H1 (cell line): ENCODE measurements at regions not wholly inside any gene's neighbourhood (a gene's known extent, or its start where the extent isn't known, plus 50 kb on each side); places are given as distances from the start of the nearest gene placed in this dataset.
"Not testable (repeated sequence)": the region's sequence is repeated elsewhere in the genome, so short reads cannot be mapped to it uniquely, and the experiment has no call there.

Experiments
- CTCF ChIA-PET: fragments of 300-600 bp; sonication (Branson Sonifier 250); formaldehyde crosslinking; loops from one replicate; lab custom pipeline; 2021; ENCODE audit not compliant: partially characterized antibody; lab: Charles Lee
- POLR2A ChIA-PET: fragments of 300-600 bp; sonication (Branson Sonifier 250); formaldehyde crosslinking; loops from one replicate; lab custom pipeline; 2021; ENCODE audit warnings: inconsistent platforms; ENCODE audit not compliant: partially characterized antibody; lab: Charles Lee
- DNase-seq, 2 experiments: peaks; one replicate each; pipeline versions ENCODE4 v3.0.0 to v3.0.0-alpha.2; 2010 to 2022; ENCODE audit warnings: low spot score in 2 of 2, low read depth in 1 of 2, mixed read lengths in 1 of 2
- FAIRE-seq: peaks from 2 replicates; lab custom pipeline; 2011; peaks lifted over from hg19 to GRCh38; lab: Jason Lieb, UNC
- H2AFZ ChIP-seq: 2 replicates; pipeline ENCODE4 v1.8.1; 2012; ENCODE audit warnings: low read length, inconsistent platforms
- H2AK5ac ChIP-seq: 2 replicates; pipeline ENCODE4 v1.6.1; 2013; ENCODE audit warnings: low read depth, low read length
- H2BK120ac ChIP-seq: replicated peaks from 2 replicates; pipeline ENCODE3; 2013; ENCODE audit warnings: low read depth, low read length, inconsistent platforms
- H2BK12ac ChIP-seq: 2 replicates; pipeline ENCODE4 v1.6.1; 2013; ENCODE audit warnings: low read depth, low read length
- H2BK15ac ChIP-seq: 2 replicates; pipeline ENCODE4 v1.6.1; 2013; ENCODE audit warnings: low read length
- H2BK20ac ChIP-seq: 2 replicates; pipeline ENCODE4 v1.6.1; 2013; ENCODE audit warnings: low read length
- H2BK5ac ChIP-seq: 2 replicates; pipeline ENCODE4 v1.6.1; 2013; ENCODE audit warnings: low read depth, low read length
- H3K14ac ChIP-seq: 2 replicates; pipeline ENCODE4 v1.6.1; 2013; ENCODE audit warnings: inconsistent platforms; ENCODE audit not compliant: insufficient read length
- H3K18ac ChIP-seq: 2 replicates; pipeline ENCODE4 v1.6.1; 2013; ENCODE audit warnings: low read length; ENCODE audit errors: extremely low read depth
- H3K23ac ChIP-seq: 2 replicates; pipeline ENCODE4 v1.6.1; 2013; ENCODE audit warnings: inconsistent platforms; ENCODE audit not compliant: insufficient read length
- H3K23me2 ChIP-seq: 2 replicates; pipeline ENCODE4 v1.6.1; 2013; ENCODE audit warnings: low read depth, low read length
- H3K27ac ChIP-seq: 2 replicates; pipeline ENCODE4 v1.6.1; 2011; ENCODE audit warnings: low read depth, low read length, inconsistent platforms
- H3K27me3 ChIP-seq, 4 experiments: replicated peaks in 1 of 4; 1 replicate in 1 of 4; 2 replicates in 3 of 4; pipeline versions ENCODE4 v1.6.1 to v1.8.1; 2011 to 2013; ENCODE audit warnings: low read length in 3 of 4, mild to moderate bottlenecking in 3 of 4, inconsistent platforms in 2 of 4, mixed read lengths in 2 of 4, moderate library complexity in 1 of 4; ENCODE audit not compliant: control insufficient read depth in 3 of 4, insufficient read depth in 3 of 4; ENCODE audit errors: extremely low read depth in 1 of 4
- H3K36me3 ChIP-seq, 4 experiments: 2 replicates each; pipeline versions ENCODE4 v1.6.1 to v1.8.1; 2011 to 2013; ENCODE audit warnings: mild to moderate bottlenecking in 4 of 4, low read length in 3 of 4, moderate library complexity in 2 of 4, control low read depth in 1 of 4, inconsistent platforms in 1 of 4; ENCODE audit not compliant: insufficient read depth in 4 of 4, control insufficient read depth in 2 of 4
- H3K4ac ChIP-seq: replicated peaks from 2 replicates; pipeline ENCODE3; 2013; ENCODE audit warnings: low read length, low read depth, mixed read lengths, inconsistent platforms; ENCODE audit not compliant: insufficient read length
- H3K4me1 ChIP-seq, 4 experiments: replicated peaks in 1 of 4; 1 replicate in 1 of 4; 2 replicates in 3 of 4; pipeline versions ENCODE4 v1.6.1 to v1.8.1; 2011 to 2013; ENCODE audit warnings: low read length in 3 of 4, inconsistent platforms in 2 of 4, mixed read lengths in 1 of 4; ENCODE audit not compliant: insufficient read depth in 4 of 4, control insufficient read depth in 3 of 4
- H3K4me2 ChIP-seq, 2 experiments: 2 replicates each; pipeline versions ENCODE4 v1.6.1 to v1.8.1; 2011 to 2013; ENCODE audit warnings: low read depth in 2 of 2, low read length in 2 of 2, control low read depth in 1 of 2, inconsistent platforms in 1 of 2, mild to moderate bottlenecking in 1 of 2; ENCODE audit not compliant: insufficient read depth in 1 of 2
- H3K4me3 ChIP-seq, 4 experiments: fragments of 200-600, 300-600 bp in 1 of 4; sonication (generic), shearing (Covaris generic), sonication (Bioruptor Twin) in 1 of 4; 2 replicates each; pipeline versions ENCODE4 v1.5.1 to v1.8.1; 2011 to 2016; ENCODE audit warnings: low read length in 4 of 4, low read depth in 3 of 4, control low read depth in 2 of 4, inconsistent platforms in 2 of 4, mild to moderate bottlenecking in 2 of 4, mixed read lengths in 1 of 4, moderate library complexity in 1 of 4; ENCODE audit not compliant: insufficient read depth in 2 of 4; ENCODE audit errors: extremely low read depth in 1 of 4
- H3K56ac ChIP-seq: replicated peaks from 2 replicates; pipeline ENCODE3; 2013; ENCODE audit warnings: low read depth, mild to moderate bottlenecking, mixed read lengths, low read length, inconsistent platforms; ENCODE audit not compliant: insufficient read length
- H3K79me1 ChIP-seq: 2 replicates; pipeline ENCODE4 v1.6.1; 2013; ENCODE audit warnings: low read depth, low read length, control low read depth
- H3K79me2 ChIP-seq, 2 experiments: 2 replicates each; pipeline versions ENCODE4 v1.6.1 to v1.8.1; 2012 to 2013; ENCODE audit warnings: low read length in 2 of 2, mild to moderate bottlenecking in 2 of 2, inconsistent platforms in 1 of 2; ENCODE audit not compliant: insufficient read depth in 2 of 2, control insufficient read depth in 1 of 2
- H3K9ac ChIP-seq, 4 experiments: replicated peaks in 1 of 4; 1 replicate in 1 of 4; 2 replicates in 3 of 4; pipeline versions ENCODE4 v1.6.1 to v1.8.1; 2011 to 2013; ENCODE audit warnings: low read depth in 3 of 4, low read length in 3 of 4, control low read depth in 2 of 4, mild to moderate bottlenecking in 2 of 4, moderate library complexity in 2 of 4, inconsistent platforms in 1 of 4; ENCODE audit errors: extremely low read depth in 1 of 4
- H3K9me3 ChIP-seq, 2 experiments: 2 replicates each; pipeline versions ENCODE4 v1.6.1 to v1.8.1; 2012 to 2013; ENCODE audit warnings: mild to moderate bottlenecking in 2 of 2, moderate library complexity in 2 of 2, control low read depth in 1 of 2, inconsistent platforms in 1 of 2, low read depth in 1 of 2, low read length in 1 of 2, mixed read lengths in 1 of 2; ENCODE audit not compliant: insufficient read depth in 2 of 2
- H4K20me1 ChIP-seq, 2 experiments: replicated peaks in 1 of 2; 2 replicates each; pipeline versions ENCODE3 to v1.8.1; 2011 to 2013; ENCODE audit warnings: inconsistent platforms in 2 of 2, low read length in 2 of 2, mild to moderate bottlenecking in 1 of 2; ENCODE audit not compliant: insufficient read depth in 2 of 2, control insufficient read depth in 1 of 2
- H4K5ac ChIP-seq: 2 replicates; pipeline ENCODE4 v1.6.1; 2013; ENCODE audit warnings: low read length, low read depth, mixed read lengths, inconsistent platforms; ENCODE audit not compliant: insufficient read length
- H4K8ac ChIP-seq: 2 replicates; pipeline ENCODE4 v1.8.0; 2013; ENCODE audit warnings: mild to moderate bottlenecking, moderate library complexity, low read length, inconsistent platforms; ENCODE audit not compliant: insufficient read depth; ENCODE audit errors: extremely low read depth
- H4K91ac ChIP-seq: replicated peaks from 2 replicates; pipeline ENCODE3; 2013; ENCODE audit warnings: low read length, mixed read lengths, inconsistent platforms; ENCODE audit not compliant: insufficient read length
- WGBS, 2 experiments: shearing (Covaris generic) in 1 of 2; methylation state at CpG; one replicate each; pipeline versions ENCODE4 v1.1.6 to v1.1.7; 2013 to 2015; ENCODE audit warnings: low lambda C conversion rate in 2 of 2, mixed read lengths in 2 of 2, inconsistent platforms in 1 of 2, low coverage in 1 of 2, missing lambda C conversion rate in 1 of 2; ENCODE audit not compliant: insufficient replicate concordance in 2 of 2, insufficient coverage in 1 of 2, insufficient read length in 1 of 2; ENCODE audit errors: extremely low coverage in 1 of 2, missing lambda C conversion rate in 1 of 2; 5-methylcytosine and 5-hydroxymethylcytosine counted together

GRCh38 chr1:219704331-219704730 is 91.4 kb upstream of the ZC3H11B start:
- H4K91ac ChIP-seq, H3K14ac ChIP-seq, H3K18ac ChIP-seq, H4K8ac ChIP-seq, H3K4me1 ChIP-seq, H4K20me1 ChIP-seq, H3K27ac ChIP-seq, POLR2A ChIA-PET, H2AK5ac ChIP-seq, H3K4ac ChIP-seq, H3K9ac ChIP-seq, H3K23ac ChIP-seq, H3K4me3 ChIP-seq, H3K4me2 ChIP-seq, FAIRE-seq, H2BK12ac ChIP-seq, H3K56ac ChIP-seq, H2BK120ac ChIP-seq, H3K23me2 ChIP-seq, H3K79me2 ChIP-seq, H2AFZ ChIP-seq, H2BK5ac ChIP-seq, H3K27me3 ChIP-seq, H2BK20ac ChIP-seq, DNase-seq, H4K5ac ChIP-seq, H3K36me3 ChIP-seq, H3K79me1 ChIP-seq, H3K9me3 ChIP-seq, H2BK15ac ChIP-seq: not testable (repeated sequence)
- CTCF ChIA-PET: interaction anchor here (0.5 to 1.9 kb wide), 6 partner anchors 9 to 275 kb away, joined by 3 to 5 read pairs (median 3); no protein-coding TSS in a partner anchor
- WGBS, 2 experiments: 91% methylated on average over 3 of the region's 3 CpGs; no CpG with 5 or more reads in 1 of the 2 experiments
